NCI-H526 treated with DMSO at 0.1 percent for 48 hours (cell line): ENCODE measurements at regions not wholly inside any gene's neighbourhood (a gene's known extent, or its start where the extent isn't known, plus 50 kb on each side); places are given as distances from the start of the nearest gene placed in this dataset.

Source experiments
- DNase-seq: peaks from one replicate; lab custom pipeline; 2025; lab: John Stamatoyannopoulos, UW

GRCh38 chr3:174783502-174783901 is 75.6 kb upstream of the NAALADL2 start:
- DNase-seq, result no peak

GRCh38 chr3:174784206-174784934 is 74.8 kb upstream of the NAALADL2 start:
- DNase-seq, result no peak

GRCh38 chr3:174786825-174787224 is 72.3 kb upstream of the NAALADL2 start:
- no peak for DNase-seq

DNA sequence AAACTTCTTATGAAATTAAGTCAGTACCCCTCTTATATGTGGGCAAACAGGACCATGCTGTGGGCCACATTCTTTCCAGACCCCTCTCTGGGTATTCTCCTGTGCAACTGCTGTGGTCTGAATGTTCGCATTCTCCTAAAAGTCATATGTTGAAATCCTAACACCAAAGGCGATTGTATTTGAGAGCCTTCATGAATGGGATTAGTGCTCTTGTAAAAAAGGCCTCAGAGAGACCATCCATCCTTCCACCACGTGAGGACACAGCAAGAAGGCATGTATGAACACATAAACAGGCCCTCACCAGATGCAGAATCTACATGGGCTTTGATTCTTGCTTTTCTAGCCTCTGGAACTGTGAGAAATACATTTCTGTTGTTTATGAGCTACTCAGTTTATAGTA is 68.0 kb upstream of the NAALADL2 start:
- DNase-seq, result no peak

GRCh38 chr3:174792864-174793263 is 66.3 kb upstream of the NAALADL2 start:
- DNase-seq, result no peak
